HG02840 (cell line): ENCODE measurements at regions not wholly inside any gene's neighbourhood (a gene's known extent, or its start where the extent isn't known, plus 50 kb on each side); places are given as distances from the start of the nearest gene placed in this dataset.
"Not testable (repeated sequence)": the region's sequence is repeated elsewhere in the genome, so short reads cannot be mapped to it uniquely, and the experiment has no call there.

Experiments used
- ATAC-seq: cut with Tn5 transposase; IDR thresholded peaks from one replicate; pipeline ENCODE4 v1.9.1; 2021; ENCODE audit warnings: mild to moderate bottlenecking, moderate library complexity, moderate number of reproducible peaks; ENCODE audit not compliant: unreplicated experiment, low FRiP score

GRCh38 chr7:121623130-121623872 is 227.2 kb upstream of the FAM3C start:
- ATAC-seq = no peak

GRCh38 chr7:121621937-121622336 is 225.8 kb upstream of the FAM3C start:
- ATAC-seq = no peak

GRCh38 chr7:121620953-121621606 is 225.0 kb upstream of the FAM3C start:
- ATAC-seq = no peak

- no peak for ATAC-seq
Measured at GRCh38 chr7:121620206-121620605, 224.1 kb upstream of the FAM3C start.

GRCh38 chr7:121618182-121618581 is 222.1 kb upstream of the FAM3C start:
- ATAC-seq = no peak

- ATAC-seq = no peak
Measured at GRCh38 chr7:121610243-121610642, 214.1 kb upstream of the FAM3C start.

GRCh38 chr7:121609208-121609607 is 213.1 kb upstream of the FAM3C start:
- ATAC-seq = no peak

GRCh38 chr7:121608785-121609184 is 212.7 kb upstream of the FAM3C start:
- ATAC-seq = no peak

GRCh38 chr7:121608183-121608582 is 212.1 kb upstream of the FAM3C start:
- not testable (repeated sequence) for ATAC-seq

GRCh38 chr7:121605317-121605680 is 209.2 kb upstream of the FAM3C start:
- ATAC-seq = no peak

GRCh38 chr7:121604627-121605316 is 208.7 kb upstream of the FAM3C start:
- no peak for ATAC-seq

GRCh38 chr7:121603886-121604285 is 207.8 kb upstream of the FAM3C start:
- ATAC-seq = no peak

GRCh38 chr7:121599887-121600286 is 203.8 kb upstream of the FAM3C start:
- ATAC-seq = no peak

- no peak for ATAC-seq
Measured at GRCh38 chr7:121595758-121596696, 199.9 kb upstream of the FAM3C start.

- ATAC-seq = no peak
Measured at GRCh38 chr7:121591926-121592325, 195.8 kb upstream of the FAM3C start.

- no peak for ATAC-seq
Measured at GRCh38 chr7:121587435-121587834, 191.3 kb upstream of the FAM3C start.

- ATAC-seq = no peak
Measured at GRCh38 chr7:121582258-121582657, 186.2 kb upstream of the FAM3C start.

GRCh38 chr7:121579639-121580038 is 183.5 kb upstream of the FAM3C start:
- ATAC-seq = no peak

- ATAC-seq = no peak
Measured at GRCh38 chr7:121578669-121579068, 182.6 kb upstream of the FAM3C start.

- no peak for ATAC-seq
Measured at GRCh38 chr7:121576148-121576917, 180.2 kb upstream of the FAM3C start.
